ENCODE measurements at regions not wholly inside any gene's neighbourhood (a gene's known extent, or its start where the extent isn't known, plus 50 kb on each side); places are given as distances from the start of the nearest gene placed in this dataset.

DNA sequence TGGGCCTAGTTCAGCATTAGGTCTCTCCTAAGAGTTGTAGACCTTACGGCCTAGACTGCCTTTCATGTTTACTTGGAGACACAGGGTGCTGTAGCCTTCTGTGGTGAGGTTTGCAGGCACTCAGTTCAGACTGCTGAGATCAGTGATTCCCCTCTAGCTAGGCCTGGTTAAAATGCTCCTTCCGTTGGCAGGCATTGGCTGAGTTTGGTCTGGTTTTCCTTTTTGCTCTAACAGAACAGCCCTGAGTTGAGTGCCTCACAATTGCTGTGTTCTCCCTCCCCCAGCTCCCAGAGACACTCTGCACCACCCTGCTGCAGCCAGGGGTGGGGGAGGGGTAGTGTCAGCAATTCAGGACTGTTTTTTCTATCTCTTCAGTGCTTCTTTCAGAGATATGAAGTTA is 178.9 kb upstream of the DYRK2 start:
- TF ChIP-seq EZH2 (IDR thresholded peaks at IDR 0.05; ENCODE audit: low read depth) = no peak
- TF ChIP-seq CTCF (conservative IDR thresholded peaks at IDR 0.05) = no peak
